Fibroblast of pulmonary artery (primary cell): ENCODE measurements at regions not wholly inside any gene's neighbourhood (a gene's known extent, or its start where the extent isn't known, plus 50 kb on each side); places are given as distances from the start of the nearest gene placed in this dataset.

Experiments used
- DNase-seq: peaks from one replicate; pipeline ENCODE4 v3.0.0-alpha.2; 2010; ENCODE audit warnings: low read depth
- H3K4me3 ChIP-seq: replicated peaks from 2 replicates; pipeline ENCODE4 v1.5.1; 2011; ENCODE audit warnings: low read depth, mild to moderate bottlenecking, control low read depth, low read length, moderate library complexity
- TF ChIP-seq, protein P1 (sequence below): IDR thresholded peaks from 2 replicates; pipeline ENCODE4 v1.5.1; 2011; ENCODE audit warnings: mild to moderate bottlenecking, control low read depth, low read length, inconsistent platforms; ENCODE audit errors: missing control alignments

DNA sequence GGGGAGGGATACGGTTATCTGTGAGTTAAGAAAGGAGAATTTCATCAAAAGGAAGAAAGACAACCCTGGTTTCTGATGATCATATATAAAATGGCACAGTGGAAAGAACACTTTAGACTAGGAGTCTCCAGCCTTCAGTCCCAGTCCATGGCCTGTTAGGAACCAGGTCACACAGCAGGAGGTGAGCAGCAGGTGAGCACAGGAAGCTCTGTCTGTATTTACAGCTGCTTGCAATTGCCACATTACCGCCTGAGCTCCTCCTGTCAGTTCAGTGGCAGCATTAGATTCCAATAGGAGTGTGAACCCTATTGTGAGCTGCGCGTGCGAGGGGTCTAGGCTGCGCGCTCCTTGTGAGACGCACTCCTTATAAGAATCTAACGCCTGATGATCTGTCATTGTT lies 137.9 kb downstream of the BTG1 start:
- DNase-seq, result no peak
- TF ChIP-seq, protein P1, sequence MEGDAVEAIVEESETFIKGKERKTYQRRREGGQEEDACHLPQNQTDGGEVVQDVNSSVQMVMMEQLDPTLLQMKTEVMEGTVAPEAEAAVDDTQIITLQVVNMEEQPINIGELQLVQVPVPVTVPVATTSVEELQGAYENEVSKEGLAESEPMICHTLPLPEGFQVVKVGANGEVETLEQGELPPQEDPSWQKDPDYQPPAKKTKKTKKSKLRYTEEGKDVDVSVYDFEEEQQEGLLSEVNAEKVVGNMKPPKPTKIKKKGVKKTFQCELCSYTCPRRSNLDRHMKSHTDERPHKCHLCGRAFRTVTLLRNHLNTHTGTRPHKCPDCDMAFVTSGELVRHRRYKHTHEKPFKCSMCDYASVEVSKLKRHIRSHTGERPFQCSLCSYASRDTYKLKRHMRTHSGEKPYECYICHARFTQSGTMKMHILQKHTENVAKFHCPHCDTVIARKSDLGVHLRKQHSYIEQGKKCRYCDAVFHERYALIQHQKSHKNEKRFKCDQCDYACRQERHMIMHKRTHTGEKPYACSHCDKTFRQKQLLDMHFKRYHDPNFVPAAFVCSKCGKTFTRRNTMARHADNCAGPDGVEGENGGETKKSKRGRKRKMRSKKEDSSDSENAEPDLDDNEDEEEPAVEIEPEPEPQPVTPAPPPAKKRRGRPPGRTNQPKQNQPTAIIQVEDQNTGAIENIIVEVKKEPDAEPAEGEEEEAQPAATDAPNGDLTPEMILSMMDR, result no peak
- no peak overlapping the region for H3K4me3 ChIP-seq

DNA sequence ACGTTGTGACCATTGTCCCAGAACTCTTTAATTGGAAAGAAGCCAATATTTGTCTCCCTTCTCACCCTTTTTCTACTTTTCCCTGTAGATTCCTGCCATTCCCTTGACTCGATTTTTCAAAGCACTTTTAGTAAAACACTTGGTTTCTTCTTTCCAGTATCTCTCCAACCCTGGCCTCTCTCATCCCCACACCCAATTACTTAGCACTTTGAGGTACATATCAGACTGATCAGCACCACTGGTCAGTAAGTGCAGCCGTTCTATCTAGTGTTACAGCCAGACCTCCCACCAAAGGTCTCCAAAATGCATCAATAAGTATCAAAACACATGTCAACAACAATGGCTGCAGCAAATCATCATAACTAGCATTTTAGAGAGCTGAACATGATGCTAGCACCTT lies 141.9 kb downstream of the BTG1 start:
- TF ChIP-seq, protein P1, result no peak
- DNase-seq, result no peak
- no peak overlapping the region for H3K4me3 ChIP-seq

DNA sequence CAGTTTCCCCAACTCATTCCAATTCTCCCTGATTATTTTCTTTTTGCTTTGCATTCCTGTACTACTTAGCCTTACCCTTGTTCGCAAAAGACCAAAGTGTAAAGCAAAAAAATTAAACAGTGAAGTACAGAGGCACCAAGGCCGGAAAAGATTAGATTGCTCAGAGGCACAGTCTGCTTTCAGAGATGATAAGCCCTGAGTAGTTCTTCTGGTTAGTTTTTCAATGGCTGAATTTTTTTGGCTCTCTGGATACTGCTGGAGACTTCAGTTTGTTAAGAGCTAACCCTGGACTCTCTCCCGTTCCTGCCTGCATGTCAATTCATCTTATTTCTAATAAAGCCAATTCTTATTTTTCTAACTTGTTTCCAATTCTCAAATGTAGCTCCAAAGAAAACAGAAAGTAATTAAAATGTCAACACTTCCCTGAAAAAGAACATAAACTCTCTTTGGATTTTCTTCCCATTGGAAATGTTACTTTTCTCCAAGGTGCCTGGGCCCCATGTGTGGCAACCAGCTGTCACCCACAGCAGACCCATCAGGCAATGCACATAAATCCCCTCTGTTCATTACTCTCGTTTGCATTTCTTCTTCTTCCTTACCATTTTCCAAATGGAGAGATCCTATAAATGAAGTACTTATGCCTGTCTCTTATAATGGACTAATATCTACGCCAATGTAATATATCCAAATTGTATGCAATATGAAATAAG lies 142.8 kb downstream of the BTG1 start:
- TF ChIP-seq, protein P1, result no peak
- DNase-seq, result peak; percentile 36
- no peak overlapping the region for H3K4me3 ChIP-seq

DNA sequence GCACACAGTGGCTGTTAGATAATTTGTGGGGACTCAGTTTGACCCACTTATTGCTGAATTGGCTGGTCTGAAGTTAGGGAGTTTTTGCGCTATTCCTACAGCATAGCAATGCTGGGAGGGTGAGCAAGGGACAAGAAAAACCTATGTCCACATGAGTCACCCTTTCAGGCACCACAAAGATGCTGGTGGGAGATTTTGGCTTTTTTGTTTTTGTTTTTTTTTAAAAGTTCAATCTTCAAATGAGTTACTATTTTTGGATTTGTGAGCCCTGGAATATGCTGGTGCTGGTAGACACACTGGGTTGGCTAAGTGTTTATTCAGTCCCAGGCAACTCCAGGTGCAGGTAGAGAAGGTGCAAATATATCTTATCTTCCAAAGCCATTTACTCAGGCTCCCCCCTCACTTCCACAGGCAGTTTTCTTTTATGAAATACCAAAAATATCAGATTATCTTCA lies 143.4 kb downstream of the BTG1 start:
- TF ChIP-seq, protein P1, result no peak

DNA sequence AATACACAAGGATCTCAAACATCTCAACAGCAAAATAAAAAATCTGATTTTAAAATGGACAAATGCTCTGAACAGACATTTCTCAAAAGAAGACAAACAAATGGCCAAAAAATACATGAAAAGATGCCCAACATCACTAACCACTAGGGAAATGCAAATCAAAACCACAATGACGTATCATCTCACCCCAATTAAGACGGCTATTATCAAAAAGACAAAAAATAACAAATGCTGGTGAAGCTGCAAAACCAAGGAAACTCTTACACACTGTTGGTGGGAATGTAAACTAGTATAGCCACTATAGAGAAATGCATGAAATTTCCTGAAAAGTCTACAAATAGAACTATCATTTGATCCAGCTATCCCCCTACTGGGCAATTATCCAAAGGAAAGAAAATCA lies 145.0 kb downstream of the BTG1 start:
- TF ChIP-seq, protein P1, result no peak
- DNase-seq, result no peak
- H3K4me3 ChIP-seq, result no peak overlapping the region

More for the DNA sequence above, 143.4 kb downstream of the BTG1 start:
- DNase-seq, result no peak
- no peak overlapping the region for H3K4me3 ChIP-seq

DNA sequence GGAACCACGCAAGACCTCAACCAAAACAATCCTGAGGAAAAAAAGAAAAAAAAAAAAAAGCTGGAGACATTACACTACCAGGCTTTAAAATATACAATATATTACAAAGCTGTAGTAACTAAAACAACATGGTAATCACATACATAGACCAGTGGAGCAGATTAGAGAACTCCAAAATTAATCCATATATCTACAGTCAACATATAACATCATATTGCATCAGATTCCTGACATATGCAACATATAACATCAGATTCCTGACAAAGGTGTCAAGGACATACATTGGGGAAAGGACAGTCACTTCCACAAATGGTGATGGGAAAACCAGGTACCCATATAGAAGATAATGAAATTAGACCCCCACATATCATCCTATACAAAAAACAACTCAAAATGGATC lies 145.8 kb downstream of the BTG1 start:
- no peak overlapping the region for H3K4me3 ChIP-seq
- TF ChIP-seq, protein P1, result no peak
- no peak for DNase-seq

DNA sequence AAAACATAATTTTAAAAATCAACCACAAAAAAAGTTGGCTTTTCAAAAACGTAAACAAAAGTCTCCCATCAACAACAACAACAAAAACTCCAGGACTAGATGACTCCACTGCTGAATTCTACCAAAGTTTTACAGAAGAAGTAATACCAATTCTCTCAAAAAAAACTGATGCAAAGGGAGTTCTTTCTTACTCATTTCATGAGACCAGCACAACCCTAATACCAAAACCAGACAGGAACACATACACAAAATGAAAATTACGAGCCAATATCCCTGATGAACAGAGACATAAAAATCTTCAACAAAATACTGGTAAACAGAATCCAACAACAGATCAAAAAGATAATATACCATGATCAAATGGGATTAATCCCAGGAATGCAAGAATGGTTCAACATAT lies 147.3 kb downstream of the BTG1 start:
- no peak for DNase-seq
- TF ChIP-seq, protein P1, result no peak
- no peak overlapping the region for H3K4me3 ChIP-seq
